ENCODE measurements at regions not wholly inside any gene's neighbourhood (a gene's known extent, or its start where the extent isn't known, plus 50 kb on each side); places are given as distances from the start of the nearest gene placed in this dataset.

DNA sequence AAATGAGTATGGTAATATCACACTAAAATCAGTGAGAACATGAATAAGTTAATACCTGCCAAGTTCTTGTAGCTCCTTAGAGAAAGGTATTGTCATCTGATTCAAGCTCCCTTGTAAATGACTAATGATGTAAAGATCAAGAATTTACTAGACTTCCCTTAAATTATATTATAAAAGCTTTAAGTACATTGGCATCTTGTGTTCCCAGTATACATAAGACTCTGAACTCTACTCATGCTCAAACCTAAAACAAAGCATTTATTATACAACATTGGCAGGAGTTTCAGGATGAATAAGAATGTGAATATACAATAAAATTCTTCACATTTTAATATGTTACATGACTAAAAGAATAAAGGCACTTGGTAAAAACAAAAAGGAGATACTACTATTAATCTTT is 126.8 kb upstream of the UNC5C start:
- no peaks in the 10 kb centered on the region for H3K27me3 ChIP-seq (ENCODE audit: insufficient read depth, low read length)
- no peak overlapping the region for H3K4me3 ChIP-seq (replicated peaks in 1 of 2; ENCODE audit: low read depth in 1 of 2, low read length in 2 of 2)
- no peaks in the 10 kb centered on the region for H4K20me1 ChIP-seq (ENCODE audit: insufficient read depth)
- no peak overlapping the region for H3K27ac ChIP-seq (ENCODE audit: low read depth, low read length)
- intact Hi-C loops (cut with micrococcal nuclease), result no loop called here
- POLR2A ChIA-PET, result no interaction called here
- BruUV-seq (replicated peaks), result no TSS peak
- RAD21 ChIA-PET (ENCODE audit: low non-redundant PET in 1 of 2, low total read pairs in 2 of 2, uncharacterized antibody in 2 of 2, unreplicated experiment in 2 of 2), result no interaction called here
- DNase-seq (ENCODE audit: low read depth, low spot score) (no peak), ATAC-seq (no peak)
- no peak overlapping the region for H3K4me2 ChIP-seq (ENCODE audit: low read length)
- no peak overlapping the region for H3K9ac ChIP-seq (ENCODE audit: low read length)
- CTCF ChIA-PET, result no interaction called here
- no peaks in the 10 kb centered on the region for H3K4me1 ChIP-seq (ENCODE audit: control insufficient read depth in 1 of 2, insufficient read depth in 2 of 2, low read length in 2 of 2)
- no peak overlapping the region for H2AFZ ChIP-seq (ENCODE audit: low read depth, low read length, poor library complexity, severe bottlenecking)
- H3K9me2 ChIP-seq (ENCODE audit: insufficient read depth), result no peaks in the 10 kb centered on the region
- H3K36me3 ChIP-seq (ENCODE audit: control insufficient read depth in 1 of 2, insufficient read depth in 2 of 2, low read length in 2 of 2), result no peaks in the 10 kb centered on the region
- H3K79me2 ChIP-seq (ENCODE audit: insufficient read depth, low read length), result no peaks in the 10 kb centered on the region
- no peaks in the 10 kb centered on the region for H3K9me3 ChIP-seq (ENCODE audit: control insufficient read depth in 1 of 2, insufficient read depth in 1 of 2, low read depth in 1 of 2, low read length in 2 of 2)
- TF ChIP-seq YY1 (IDR thresholded peaks at IDR 0.05; ENCODE audit: extremely low read depth, insufficient replicate concordance, low read depth, low read length) (no peak), SP1 (IDR thresholded peaks at IDR 0.05; ENCODE audit: low read depth) (no peak), JUND (IDR thresholded peaks at IDR 0.05) (no peak), RAD21 (IDR thresholded peaks at IDR 0.05; ENCODE audit: low read depth) (no peak), ZFX (IDR thresholded peaks at IDR 0.05) (no peak), CBX3 (IDR thresholded peaks at IDR 0.05; ENCODE audit: low read depth) (no peak), POLR2AphosphoS5 (IDR thresholded peaks at IDR 0.05; ENCODE audit: low read depth, low read length) (no peak)

DNA sequence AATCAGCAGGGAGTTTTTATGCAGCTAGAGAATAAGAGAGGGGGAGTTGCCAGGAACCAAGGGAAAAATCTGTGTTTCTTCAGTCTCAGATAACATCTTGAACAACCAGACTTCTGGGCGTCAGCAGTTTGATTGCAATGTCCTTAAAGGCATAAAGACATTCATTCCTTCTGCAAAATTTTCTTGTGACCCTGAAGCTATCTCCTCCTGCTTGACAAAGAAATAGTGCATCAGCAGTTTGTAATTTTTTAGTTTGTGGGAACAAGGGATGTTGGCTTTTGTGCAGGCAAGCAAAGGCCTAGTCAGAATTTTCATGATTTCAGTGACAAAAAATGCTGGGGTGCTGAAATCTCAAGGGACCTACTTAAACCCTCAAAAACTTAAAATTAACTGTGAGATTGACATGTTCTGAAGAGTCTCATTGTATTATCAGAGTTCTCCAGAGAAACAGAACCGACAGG is 125.8 kb upstream of the UNC5C start:
- ChIA-PET RAD21 (ENCODE audit: low non-redundant PET in 1 of 2, low total read pairs in 2 of 2, uncharacterized antibody in 2 of 2, unreplicated experiment in 2 of 2) (no interaction called here), POLR2A (no interaction called here), CTCF (no interaction called here)
- Histone ChIP-seq H3K9ac (ENCODE audit: low read length) (no peak overlapping the region), H3K27me3 (ENCODE audit: insufficient read depth, low read length) (no peaks in the 10 kb centered on the region), H4K20me1 (ENCODE audit: insufficient read depth) (no peaks in the 10 kb centered on the region), H3K4me2 (ENCODE audit: low read length) (no peak overlapping the region), H3K9me2 (ENCODE audit: insufficient read depth) (no peaks in the 10 kb centered on the region), H2AFZ (ENCODE audit: low read depth, low read length, poor library complexity, severe bottlenecking) (no peak overlapping the region), H3K4me1 (ENCODE audit: control insufficient read depth in 1 of 2, insufficient read depth in 2 of 2, low read length in 2 of 2) (no peaks in the 10 kb centered on the region), H3K79me2 (ENCODE audit: insufficient read depth, low read length) (no peaks in the 10 kb centered on the region), H3K4me3 (replicated peaks in 1 of 2; ENCODE audit: low read depth in 1 of 2, low read length in 2 of 2) (no peak overlapping the region), H3K27ac (ENCODE audit: low read depth, low read length) (no peak overlapping the region), H3K9me3 (ENCODE audit: control insufficient read depth in 1 of 2, insufficient read depth in 1 of 2, low read depth in 1 of 2, low read length in 2 of 2) (no peaks in the 10 kb centered on the region), H3K36me3 (ENCODE audit: control insufficient read depth in 1 of 2, insufficient read depth in 2 of 2, low read length in 2 of 2) (no peaks in the 10 kb centered on the region)
- ATAC-seq, result no peak
- no TSS peak for BruUV-seq (replicated peaks)
- intact Hi-C loops (cut with micrococcal nuclease), result no loop called here
- DNase-seq (ENCODE audit: low read depth, low spot score), result no peak
- TF ChIP-seq TCF7L2 (IDR thresholded peaks at IDR 0.05; ENCODE audit: borderline replicate concordance, extremely low read depth, insufficient read depth, insufficient read length), result no peak
- TF ChIP-seq EGR1 (IDR thresholded peaks at IDR 0.05; ENCODE audit: low read depth), result no peak
- TF ChIP-seq POLR2AphosphoS5 (IDR thresholded peaks at IDR 0.05; ENCODE audit: low read depth, low read length), result no peak
- TF ChIP-seq CBX3 (IDR thresholded peaks at IDR 0.05; ENCODE audit: low read depth), result no peak
- TF ChIP-seq ELF1 (IDR thresholded peaks at IDR 0.05; ENCODE audit: borderline replicate concordance, low read depth), result no peak
- no peak for TF ChIP-seq YY1 (IDR thresholded peaks at IDR 0.05; ENCODE audit: extremely low read depth, insufficient replicate concordance, low read depth, low read length)
- TF ChIP-seq, protein P1, sequence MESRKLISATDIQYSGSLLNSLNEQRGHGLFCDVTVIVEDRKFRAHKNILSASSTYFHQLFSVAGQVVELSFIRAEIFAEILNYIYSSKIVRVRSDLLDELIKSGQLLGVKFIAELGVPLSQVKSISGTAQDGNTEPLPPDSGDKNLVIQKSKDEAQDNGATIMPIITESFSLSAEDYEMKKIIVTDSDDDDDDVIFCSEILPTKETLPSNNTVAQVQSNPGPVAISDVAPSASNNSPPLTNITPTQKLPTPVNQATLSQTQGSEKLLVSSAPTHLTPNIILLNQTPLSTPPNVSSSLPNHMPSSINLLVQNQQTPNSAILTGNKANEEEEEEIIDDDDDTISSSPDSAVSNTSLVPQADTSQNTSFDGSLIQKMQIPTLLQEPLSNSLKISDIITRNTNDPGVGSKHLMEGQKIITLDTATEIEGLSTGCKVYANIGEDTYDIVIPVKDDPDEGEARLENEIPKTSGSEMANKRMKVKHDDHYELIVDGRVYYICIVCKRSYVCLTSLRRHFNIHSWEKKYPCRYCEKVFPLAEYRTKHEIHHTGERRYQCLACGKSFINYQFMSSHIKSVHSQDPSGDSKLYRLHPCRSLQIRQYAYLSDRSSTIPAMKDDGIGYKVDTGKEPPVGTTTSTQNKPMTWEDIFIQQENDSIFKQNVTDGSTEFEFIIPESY (IDR thresholded peaks at IDR 0.05; ENCODE audit: extremely low read depth, insufficient replicate concordance, low read length), result no peak
- no peak for TF ChIP-seq EZH2 (IDR thresholded peaks at IDR 0.05)
- TF ChIP-seq RAD21 (IDR thresholded peaks at IDR 0.05; ENCODE audit: low read depth), result no peak
- TF ChIP-seq SRF (IDR thresholded peaks at IDR 0.05; ENCODE audit: low read depth), result no peak
- no peak for TF ChIP-seq ZNF274 (IDR thresholded peaks at IDR 0.05; ENCODE audit: low read depth, low read length)
- TF ChIP-seq, protein P2, sequence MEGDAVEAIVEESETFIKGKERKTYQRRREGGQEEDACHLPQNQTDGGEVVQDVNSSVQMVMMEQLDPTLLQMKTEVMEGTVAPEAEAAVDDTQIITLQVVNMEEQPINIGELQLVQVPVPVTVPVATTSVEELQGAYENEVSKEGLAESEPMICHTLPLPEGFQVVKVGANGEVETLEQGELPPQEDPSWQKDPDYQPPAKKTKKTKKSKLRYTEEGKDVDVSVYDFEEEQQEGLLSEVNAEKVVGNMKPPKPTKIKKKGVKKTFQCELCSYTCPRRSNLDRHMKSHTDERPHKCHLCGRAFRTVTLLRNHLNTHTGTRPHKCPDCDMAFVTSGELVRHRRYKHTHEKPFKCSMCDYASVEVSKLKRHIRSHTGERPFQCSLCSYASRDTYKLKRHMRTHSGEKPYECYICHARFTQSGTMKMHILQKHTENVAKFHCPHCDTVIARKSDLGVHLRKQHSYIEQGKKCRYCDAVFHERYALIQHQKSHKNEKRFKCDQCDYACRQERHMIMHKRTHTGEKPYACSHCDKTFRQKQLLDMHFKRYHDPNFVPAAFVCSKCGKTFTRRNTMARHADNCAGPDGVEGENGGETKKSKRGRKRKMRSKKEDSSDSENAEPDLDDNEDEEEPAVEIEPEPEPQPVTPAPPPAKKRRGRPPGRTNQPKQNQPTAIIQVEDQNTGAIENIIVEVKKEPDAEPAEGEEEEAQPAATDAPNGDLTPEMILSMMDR (IDR thresholded peaks at IDR 0.05 in 2 of 3, conservative IDR thresholded peaks at IDR 0.05 in 1 of 3; ENCODE audit: borderline replicate concordance in 1 of 3, insufficient read depth in 1 of 3, low read depth in 2 of 3, low read length in 2 of 3), result no peak
- TF ChIP-seq, protein P3, sequence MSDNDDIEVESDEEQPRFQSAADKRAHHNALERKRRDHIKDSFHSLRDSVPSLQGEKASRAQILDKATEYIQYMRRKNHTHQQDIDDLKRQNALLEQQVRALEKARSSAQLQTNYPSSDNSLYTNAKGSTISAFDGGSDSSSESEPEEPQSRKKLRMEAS (IDR thresholded peaks at IDR 0.05), result no peak
